ENCODE measurements at regions not wholly inside any gene's neighbourhood (a gene's known extent, or its start where the extent isn't known, plus 50 kb on each side); places are given as distances from the start of the nearest gene placed in this dataset.
"Not testable (repeated sequence)": the region's sequence is repeated elsewhere in the genome, so short reads cannot be mapped to it uniquely, and the experiment has no call there.

GRCh38 chr13:73544175-73544574 lies 485.4 kb downstream of the KLF5 start:
- no peak for DNase-seq

- DNase-seq = no peak
Observed at GRCh38 chr13:73542446-73542845, 483.6 kb downstream of the KLF5 start.

GRCh38 chr13:73536865-73537264 lies 478.1 kb downstream of the KLF5 start:
- DNase-seq = no peak

- no peak for DNase-seq
Observed at GRCh38 chr13:73535341-73535740, 476.5 kb downstream of the KLF5 start.

- DNase-seq = no peak
Observed at GRCh38 chr13:73532987-73533510, 474.2 kb downstream of the KLF5 start.

- DNase-seq = no peak
Observed at GRCh38 chr13:73532582-73532981, 473.8 kb downstream of the KLF5 start.

GRCh38 chr13:73531014-73531413 lies 472.2 kb downstream of the KLF5 start:
- no peak for DNase-seq

- DNase-seq = no peak
Observed at GRCh38 chr13:73522937-73523336, 464.1 kb downstream of the KLF5 start.

GRCh38 chr13:73521985-73522524 lies 463.2 kb downstream of the KLF5 start:
- DNase-seq = no peak

GRCh38 chr13:73521290-73521624 lies 462.5 kb downstream of the KLF5 start:
- no peak for DNase-seq

- DNase-seq = no peak
Observed at GRCh38 chr13:73520566-73521289, 461.9 kb downstream of the KLF5 start.

GRCh38 chr13:73520135-73520534 lies 461.3 kb downstream of the KLF5 start:
- DNase-seq = not testable (repeated sequence)

- no peak for DNase-seq
Observed at GRCh38 chr13:73519396-73520116, 460.8 kb downstream of the KLF5 start.

GRCh38 chr13:73517766-73518165 lies 459.0 kb downstream of the KLF5 start:
- DNase-seq = no peak

- DNase-seq = no peak
Observed at GRCh38 chr13:73516731-73517130, 457.9 kb downstream of the KLF5 start.

GRCh38 chr13:73514208-73514607 lies 455.4 kb downstream of the KLF5 start:
- no peak for DNase-seq

GRCh38 chr13:73513751-73514150 lies 454.9 kb downstream of the KLF5 start:
- DNase-seq = no peak

GRCh38 chr13:73508841-73509240 lies 450.0 kb downstream of the KLF5 start:
- no peak for DNase-seq

GRCh38 chr13:73505376-73505890 lies 446.6 kb downstream of the KLF5 start:
- DNase-seq = no peak

- no peak for DNase-seq
Observed at GRCh38 chr13:73499695-73500094, 440.9 kb downstream of the KLF5 start.

GRCh38 chr13:73497430-73497829 lies 438.6 kb downstream of the KLF5 start:
- DNase-seq = no peak

GRCh38 chr13:73496711-73497110 lies 437.9 kb downstream of the KLF5 start:
- no peak for DNase-seq

- no peak for DNase-seq
Observed at GRCh38 chr13:73492811-73493210, 434.0 kb downstream of the KLF5 start.

- DNase-seq = no peak
Observed at GRCh38 chr13:73482556-73482955, 423.8 kb downstream of the KLF5 start.
